CD4-positive, alpha-beta memory T cell (primary cell): ENCODE measurements at regions not wholly inside any gene's neighbourhood (a gene's known extent, or its start where the extent isn't known, plus 50 kb on each side); places are given as distances from the start of the nearest gene placed in this dataset.

ENCODE experiments used
- CTCF ChIA-PET: fragments of 350-600 bp; sonication (Branson Sonifier 250); formaldehyde crosslinking; loops from one replicate; lab custom pipeline; 2021; ENCODE audit warnings: inconsistent platforms; ENCODE audit not compliant: partially characterized antibody; lab: Charles Lee
- POLR2A ChIA-PET: fragments of 350-600 bp; sonication (Branson Sonifier 250); formaldehyde crosslinking; loops from one replicate; lab custom pipeline; 2021; ENCODE audit not compliant: partially characterized antibody; lab: Charles Lee
- DNase-seq, 5 donors: peaks; one replicate each; pipeline versions ENCODE4 v3.0.0 to v3.0.0-alpha.2; 2020 to 2022; ENCODE audit warnings: mixed read lengths in 1 of 5
- H3K27ac ChIP-seq: one replicate; pipeline ENCODE4 v1.7.0; 2013; ENCODE audit warnings: low read depth, low read length
- H3K27me3 ChIP-seq: 2 replicates; pipeline ENCODE4 v1.7.0; 2013; ENCODE audit warnings: mild to moderate bottlenecking, low read length, moderate library complexity; ENCODE audit not compliant: insufficient read depth
- H3K36me3 ChIP-seq: 2 replicates; pipeline ENCODE4 v1.7.0; 2013; ENCODE audit warnings: mild to moderate bottlenecking, low read length, moderate library complexity; ENCODE audit not compliant: insufficient read depth
- H3K4me1 ChIP-seq: 2 replicates; pipeline ENCODE4 v1.7.0; 2013; ENCODE audit warnings: mild to moderate bottlenecking, low read length, moderate library complexity; ENCODE audit not compliant: insufficient read depth
- H3K4me3 ChIP-seq, 2 donors: one replicate each; pipeline ENCODE4 v1.7.0; 2013; ENCODE audit warnings: low read length in 2 of 2, mild to moderate bottlenecking in 1 of 2
- H3K9me3 ChIP-seq, 2 donors: one replicate each; pipeline ENCODE4 v1.7.0; 2013; ENCODE audit warnings: low read length in 2 of 2, control low read depth in 1 of 2; ENCODE audit not compliant: control insufficient read depth in 1 of 2
- H3K27ac Mint-ChIP-seq, 7 donors: one replicate each; pipeline ENCODE4 v1.8.0; 2020 to 2021; ENCODE audit warnings: mixed read lengths in 7 of 7, mild to moderate bottlenecking in 6 of 7, inconsistent platforms in 3 of 7, moderate library complexity in 3 of 7
- H3K27me3 Mint-ChIP-seq, 2 donors: one replicate each; pipeline ENCODE4 v1.8.0; 2020 to 2021; ENCODE audit warnings: mixed read lengths in 2 of 2
- H3K36me3 Mint-ChIP-seq, 2 donors: one replicate each; pipeline ENCODE4 v1.8.0; 2020 to 2021; ENCODE audit warnings: mixed read lengths in 2 of 2, inconsistent platforms in 1 of 2, mild to moderate bottlenecking in 1 of 2
- H3K4me1 Mint-ChIP-seq, 4 donors: one replicate each; pipeline ENCODE4 v1.8.0; 2020 to 2021; ENCODE audit warnings: mixed read lengths in 4 of 4, mild to moderate bottlenecking in 1 of 4
- H3K4me3 Mint-ChIP-seq, 8 donors: one replicate each; pipeline ENCODE4 v1.8.0; 2020 to 2021; ENCODE audit warnings: mixed read lengths in 8 of 8, mild to moderate bottlenecking in 7 of 8, moderate library complexity in 6 of 8, inconsistent platforms in 3 of 8
- H3K9me3 Mint-ChIP-seq, 8 donors: one replicate each; pipeline ENCODE4 v1.8.0; 2020 to 2021; ENCODE audit warnings: mixed read lengths in 8 of 8, mild to moderate bottlenecking in 5 of 8, inconsistent platforms in 3 of 8, moderate library complexity in 1 of 8
- intact Hi-C: fragments of 100-400 bp; cut with micrococcal nuclease; formaldehyde crosslinking; loops from one replicate; pipeline ENCODE4 v1.15.1; 2023

- Histone ChIP-seq H3K9me3 (no peaks in the 10 kb centered on the region), H3K4me1 (no peaks in the 10 kb centered on the region), H3K27me3 (no peaks in the 10 kb centered on the region), H3K4me3 (no peak overlapping the region), H3K36me3 (no peaks in the 10 kb centered on the region), H3K27ac (no peak overlapping the region)
- Mint-ChIP-seq H3K4me1 (no peaks in the 10 kb centered on the region), H3K27me3 (peaks cover 0 to 5% of the 10 kb centered on the region in 2 donors), H3K36me3 (no peaks in the 10 kb centered on the region), H3K9me3 (peaks cover 0 to 25% (median 9%) of the 10 kb centered on the region in 8 donors), H3K4me3 (no peak overlapping the region), H3K27ac (no peak overlapping the region)
- ChIA-PET POLR2A (no interaction called here), CTCF (no interaction called here)
- intact Hi-C loops: no loop called here
- DNase-seq: no peak
These were observed 432.8 kb upstream of the CDH5 start for GRCh38 chr16:65933703-65934102.

GRCh38 chr16:65932350-65933072 is 434.0 kb upstream of the CDH5 start:
- Histone ChIP-seq H3K36me3 (no peaks in the 10 kb centered on the region), H3K27me3 (no peaks in the 10 kb centered on the region), H3K9me3 (no peaks in the 10 kb centered on the region), H3K27ac (no peak overlapping the region), H3K4me1 (no peaks in the 10 kb centered on the region), H3K4me3 (no peak overlapping the region)
- intact Hi-C loops: no loop called here
- H3K4me1 Mint-ChIP-seq: no peaks in the 10 kb centered on the region
- POLR2A ChIA-PET: no interaction called here
- no peaks in the 10 kb centered on the region for H3K36me3 Mint-ChIP-seq
- H3K27ac Mint-ChIP-seq: no peak overlapping the region
- CTCF ChIA-PET: no interaction called here
- H3K4me3 Mint-ChIP-seq: no peak overlapping the region
- peaks cover 4 to 33% (median 12%) of the 10 kb centered on the region in 8 donors for H3K9me3 Mint-ChIP-seq
- H3K27me3 Mint-ChIP-seq: no peaks in the 10 kb centered on the region
- no peak for DNase-seq

- Histone ChIP-seq H3K4me1 (no peaks in the 10 kb centered on the region), H3K27me3 (no peaks in the 10 kb centered on the region), H3K9me3 (no peaks in the 10 kb centered on the region), H3K36me3 (no peaks in the 10 kb centered on the region), H3K27ac (no peak overlapping the region), H3K4me3 (no peak overlapping the region)
- no peaks in the 10 kb centered on the region for H3K4me1 Mint-ChIP-seq
- intact Hi-C loops: no loop called here
- peaks cover 0 to 3% of the 10 kb centered on the region in 2 donors for H3K27me3 Mint-ChIP-seq
- H3K27ac Mint-ChIP-seq: no peak overlapping the region
- no peak overlapping the region for H3K4me3 Mint-ChIP-seq
- peaks cover 0 to 4% (median 3%) of the 10 kb centered on the region in 8 donors for H3K9me3 Mint-ChIP-seq
- CTCF ChIA-PET: interaction anchor here (1.5 kb wide), 1 partner anchor 13 kb away, joined by 3 read pairs; no protein-coding TSS in a partner anchor
- POLR2A ChIA-PET: no interaction called here
- no peaks in the 10 kb centered on the region for H3K36me3 Mint-ChIP-seq
- DNase-seq: no peak
These were observed 443.6 kb upstream of the CDH5 start for GRCh38 chr16:65922923-65923322.

GRCh38 chr16:65919986-65920376 is 446.5 kb upstream of the CDH5 start:
- no peak overlapping the region for H3K4me3 Mint-ChIP-seq
- Histone ChIP-seq H3K9me3 (no peaks in the 10 kb centered on the region), H3K27me3 (no peaks in the 10 kb centered on the region), H3K4me3 (no peak overlapping the region), H3K27ac (no peak overlapping the region), H3K4me1 (no peaks in the 10 kb centered on the region), H3K36me3 (no peaks in the 10 kb centered on the region)
- POLR2A ChIA-PET: no interaction called here
- no peak for DNase-seq
- CTCF ChIA-PET: no interaction called here
- no peak overlapping the region for H3K27ac Mint-ChIP-seq
- intact Hi-C loops: no loop called here
- H3K4me1 Mint-ChIP-seq: no peaks in the 10 kb centered on the region
- peaks cover 0 to 9% (median under 1%) of the 10 kb centered on the region in 8 donors for H3K9me3 Mint-ChIP-seq
- H3K27me3 Mint-ChIP-seq: peaks cover 0 to 3% of the 10 kb centered on the region in 2 donors
- no peaks in the 10 kb centered on the region for H3K36me3 Mint-ChIP-seq

- intact Hi-C loops: no loop called here
- CTCF ChIA-PET: no interaction called here
- no peaks in the 10 kb centered on the region for H3K9me3 ChIP-seq
- no peaks in the 10 kb centered on the region for H3K4me1 Mint-ChIP-seq
- H3K27me3 Mint-ChIP-seq: peaks cover 0 to 3% of the 10 kb centered on the region in 2 donors
- no peak overlapping the region for H3K4me3 ChIP-seq
- H3K27me3 ChIP-seq: no peaks in the 10 kb centered on the region
- H3K9me3 Mint-ChIP-seq: peaks cover 0 to 11% (median 0%) of the 10 kb centered on the region in 8 donors
- H3K36me3 ChIP-seq: no peaks in the 10 kb centered on the region
- no peak overlapping the region for H3K27ac Mint-ChIP-seq
- POLR2A ChIA-PET: no interaction called here
- no peak overlapping the region for H3K27ac ChIP-seq
- DNase-seq: no peak
- no peaks in the 10 kb centered on the region for H3K36me3 Mint-ChIP-seq
- H3K4me3 Mint-ChIP-seq: no peak overlapping the region
- H3K4me1 ChIP-seq: no peaks in the 10 kb centered on the region
These were observed 447.1 kb upstream of the CDH5 start for GRCh38 chr16:65919145-65919985.

GRCh38 chr16:65917466-65917865 is 449.0 kb upstream of the CDH5 start:
- ChIA-PET CTCF (no interaction called here), POLR2A (no interaction called here)
- Mint-ChIP-seq H3K4me3 (no peak overlapping the region), H3K27me3 (peaks cover 0 to 1% of the 10 kb centered on the region in 2 donors), H3K27ac (no peak overlapping the region), H3K4me1 (no peaks in the 10 kb centered on the region), H3K36me3 (no peaks in the 10 kb centered on the region), H3K9me3 (peaks cover 0 to 16% (median 0%) of the 10 kb centered on the region in 8 donors)
- no peak overlapping the region for H3K4me3 ChIP-seq
- no peaks in the 10 kb centered on the region for H3K9me3 ChIP-seq
- no peak overlapping the region for H3K27ac ChIP-seq
- no peaks in the 10 kb centered on the region for H3K4me1 ChIP-seq
- H3K36me3 ChIP-seq: no peaks in the 10 kb centered on the region
- intact Hi-C loops: no loop called here
- no peak for DNase-seq
- no peaks in the 10 kb centered on the region for H3K27me3 ChIP-seq

- intact Hi-C loops: no loop called here
- Histone ChIP-seq H3K9me3 (no peaks in the 10 kb centered on the region), H3K4me3 (no peak overlapping the region), H3K36me3 (no peaks in the 10 kb centered on the region), H3K27ac (no peak overlapping the region), H3K27me3 (no peaks in the 10 kb centered on the region), H3K4me1 (no peaks in the 10 kb centered on the region)
- no peaks in the 10 kb centered on the region for H3K4me1 Mint-ChIP-seq
- peaks cover 0 to 16% (median 0%) of the 10 kb centered on the region in 8 donors for H3K9me3 Mint-ChIP-seq
- POLR2A ChIA-PET: no interaction called here
- no peak for DNase-seq
- H3K27ac Mint-ChIP-seq: no peak overlapping the region
- H3K36me3 Mint-ChIP-seq: no peaks in the 10 kb centered on the region
- H3K27me3 Mint-ChIP-seq: peaks cover 0 to 1% of the 10 kb centered on the region in 2 donors
- CTCF ChIA-PET: no interaction called here
- no peak overlapping the region for H3K4me3 Mint-ChIP-seq
These were observed 449.5 kb upstream of the CDH5 start for GRCh38 chr16:65916995-65917394.
